ENCODE measurements at regions not wholly inside any gene's neighbourhood (a gene's known extent, or its start where the extent isn't known, plus 50 kb on each side); places are given as distances from the start of the nearest gene placed in this dataset.

DNA sequence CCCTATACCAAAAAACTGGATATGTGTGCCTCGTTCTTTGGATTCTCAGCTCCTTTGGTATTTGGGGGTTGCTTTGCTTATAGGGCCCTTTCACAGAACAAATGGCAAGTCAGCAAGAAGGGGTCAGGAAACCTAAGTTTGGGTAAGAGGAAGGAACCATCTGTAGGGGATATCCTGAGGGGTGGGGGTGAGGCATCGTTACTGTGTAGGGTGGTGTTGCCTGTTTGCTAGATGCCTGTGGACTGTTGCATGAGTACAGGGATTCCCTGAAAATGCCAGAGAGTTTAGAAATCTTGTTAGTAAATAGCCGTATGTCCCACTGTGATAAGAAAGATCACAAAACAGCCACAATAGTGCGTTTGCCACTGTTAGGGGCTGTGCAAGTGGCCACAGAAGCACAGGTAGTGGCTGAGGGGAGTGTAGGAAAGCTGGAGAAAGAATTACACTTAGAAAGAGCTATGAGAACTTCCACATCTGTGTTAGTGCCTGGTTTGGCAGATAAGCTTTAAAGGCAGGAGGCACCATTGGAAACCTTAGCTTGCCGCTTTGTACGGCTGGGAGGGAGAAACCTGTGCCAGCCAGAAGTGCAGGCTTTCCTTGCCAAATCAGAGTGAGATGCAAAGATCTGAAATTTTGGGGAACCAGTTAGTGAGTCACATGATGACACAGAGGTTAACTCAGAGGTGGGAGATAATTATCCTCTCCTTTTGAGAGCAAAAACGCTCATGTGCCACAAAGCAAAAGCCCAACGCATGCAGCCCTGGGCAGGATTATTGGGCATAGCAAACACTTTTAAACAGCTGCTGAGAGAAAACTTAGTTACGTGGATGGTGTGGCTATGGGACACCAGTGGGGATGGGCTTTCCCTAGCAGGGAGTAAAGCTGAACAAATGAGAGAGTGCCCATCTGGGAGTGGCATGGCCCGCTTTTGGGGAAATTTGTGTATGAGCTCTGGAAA lies 343.7 kb downstream of the ARAP2 start:
- TF ChIP-seq, protein P1, sequence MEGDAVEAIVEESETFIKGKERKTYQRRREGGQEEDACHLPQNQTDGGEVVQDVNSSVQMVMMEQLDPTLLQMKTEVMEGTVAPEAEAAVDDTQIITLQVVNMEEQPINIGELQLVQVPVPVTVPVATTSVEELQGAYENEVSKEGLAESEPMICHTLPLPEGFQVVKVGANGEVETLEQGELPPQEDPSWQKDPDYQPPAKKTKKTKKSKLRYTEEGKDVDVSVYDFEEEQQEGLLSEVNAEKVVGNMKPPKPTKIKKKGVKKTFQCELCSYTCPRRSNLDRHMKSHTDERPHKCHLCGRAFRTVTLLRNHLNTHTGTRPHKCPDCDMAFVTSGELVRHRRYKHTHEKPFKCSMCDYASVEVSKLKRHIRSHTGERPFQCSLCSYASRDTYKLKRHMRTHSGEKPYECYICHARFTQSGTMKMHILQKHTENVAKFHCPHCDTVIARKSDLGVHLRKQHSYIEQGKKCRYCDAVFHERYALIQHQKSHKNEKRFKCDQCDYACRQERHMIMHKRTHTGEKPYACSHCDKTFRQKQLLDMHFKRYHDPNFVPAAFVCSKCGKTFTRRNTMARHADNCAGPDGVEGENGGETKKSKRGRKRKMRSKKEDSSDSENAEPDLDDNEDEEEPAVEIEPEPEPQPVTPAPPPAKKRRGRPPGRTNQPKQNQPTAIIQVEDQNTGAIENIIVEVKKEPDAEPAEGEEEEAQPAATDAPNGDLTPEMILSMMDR (IDR thresholded peaks at IDR 0.05; ENCODE audit: low read depth, low read length) = no peak
- DNase-seq (ENCODE audit: low read depth in 1 of 2, low spot score in 1 of 2) = no peak
- no peaks in the 10 kb centered on the region for H3K27me3 ChIP-seq
- H3K36me3 ChIP-seq = no peaks in the 10 kb centered on the region
- H3K9me3 ChIP-seq (ENCODE audit: low read depth) = no peaks in the 10 kb centered on the region
- no peak overlapping the region for H3K27ac ChIP-seq
- H3K4me1 ChIP-seq (ENCODE audit: low read depth) = no peaks in the 10 kb centered on the region
- no peak overlapping the region for H3K4me3 ChIP-seq

DNA sequence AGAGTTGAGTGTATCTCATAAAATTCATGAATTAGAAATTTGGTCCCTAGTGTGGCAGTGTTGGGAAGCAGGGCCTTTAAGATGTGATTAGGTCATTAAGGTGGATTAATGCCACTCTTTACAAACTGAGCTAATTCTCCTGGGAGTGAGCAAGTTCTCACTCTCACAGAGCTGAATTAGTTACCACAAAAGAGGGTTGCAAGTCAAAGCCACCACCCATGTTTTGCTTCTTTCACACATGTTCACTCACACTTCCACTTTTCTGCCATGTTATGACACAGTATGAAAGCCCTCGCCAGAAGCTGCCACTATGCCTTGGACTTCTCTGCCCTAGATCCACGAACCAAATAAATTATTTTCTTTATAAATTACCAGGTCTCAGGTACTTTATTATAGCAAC lies 332.1 kb downstream of the ARAP2 start:
- Histone ChIP-seq H3K4me3 (no peak overlapping the region), H3K27me3 (no peaks in the 10 kb centered on the region), H3K9me3 (ENCODE audit: low read depth) (no peaks in the 10 kb centered on the region), H3K36me3 (no peaks in the 10 kb centered on the region), H3K4me1 (ENCODE audit: low read depth) (no peaks in the 10 kb centered on the region), H3K27ac (no peak overlapping the region)
- no peak for DNase-seq (ENCODE audit: low read depth in 1 of 2, low spot score in 1 of 2)
- TF ChIP-seq, protein P1 (IDR thresholded peaks at IDR 0.05; ENCODE audit: low read depth, low read length) = no peak

DNA sequence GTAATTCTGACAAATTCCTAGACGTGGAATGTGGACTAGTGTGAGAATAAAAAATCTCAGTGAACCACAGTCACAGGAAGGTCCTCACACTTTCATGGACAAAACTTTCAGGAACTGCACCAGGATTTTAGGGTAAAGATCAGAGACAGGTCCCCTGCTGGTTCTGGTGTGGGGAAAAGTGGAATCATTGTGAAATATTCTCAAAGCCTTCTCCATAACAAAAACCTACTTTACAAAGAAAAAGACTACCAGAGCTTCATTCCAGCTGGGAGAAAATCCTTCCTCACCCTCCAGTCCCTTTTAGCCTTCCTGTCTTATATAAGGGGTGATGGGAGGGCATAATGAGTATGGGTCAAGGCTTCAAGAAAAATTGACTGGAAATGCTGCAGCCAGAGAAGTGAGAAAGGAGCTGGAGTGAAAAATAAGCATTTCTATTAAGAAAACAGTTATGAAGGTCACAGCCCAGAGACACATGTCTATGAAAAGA lies 325.8 kb downstream of the ARAP2 start:
- Histone ChIP-seq H3K27ac (no peak overlapping the region), H3K4me1 (ENCODE audit: low read depth) (no peaks in the 10 kb centered on the region), H3K9me3 (ENCODE audit: low read depth) (no peaks in the 10 kb centered on the region), H3K27me3 (no peaks in the 10 kb centered on the region), H3K4me3 (no peak overlapping the region), H3K36me3 (no peaks in the 10 kb centered on the region)
- DNase-seq (ENCODE audit: low read depth in 1 of 2, low spot score in 1 of 2) = no peak
- TF ChIP-seq, protein P1 (IDR thresholded peaks at IDR 0.05; ENCODE audit: low read depth, low read length) = no peak

DNA sequence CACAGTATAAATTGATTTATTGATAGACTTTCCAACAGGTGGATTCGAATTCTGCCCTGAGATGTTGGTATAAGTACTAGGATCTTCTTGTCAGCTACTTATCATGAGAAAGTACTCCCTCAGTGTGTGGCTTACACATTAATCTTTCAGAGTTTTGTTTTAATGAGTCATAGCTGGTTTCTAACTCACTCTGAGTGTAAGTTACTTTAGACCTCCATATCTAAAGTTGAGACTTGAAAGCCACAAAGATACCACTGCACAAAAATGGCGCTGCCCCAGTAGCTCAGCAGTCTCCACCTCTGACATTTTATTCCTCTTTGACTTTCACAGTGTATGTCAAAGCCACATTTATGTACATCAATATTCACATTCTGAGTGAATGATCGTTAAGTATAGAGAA lies 318.5 kb downstream of the ARAP2 start:
- H3K4me1 ChIP-seq (ENCODE audit: low read depth) = no peaks in the 10 kb centered on the region
- TF ChIP-seq, protein P1 (IDR thresholded peaks at IDR 0.05; ENCODE audit: low read depth, low read length) = no peak
- no peaks in the 10 kb centered on the region for H3K9me3 ChIP-seq (ENCODE audit: low read depth)
- H3K27ac ChIP-seq = no peak overlapping the region
- H3K27me3 ChIP-seq = no peaks in the 10 kb centered on the region
- DNase-seq (ENCODE audit: low read depth in 1 of 2, low spot score in 1 of 2) = no peak
- H3K4me3 ChIP-seq = no peak overlapping the region
- H3K36me3 ChIP-seq = no peaks in the 10 kb centered on the region

DNA sequence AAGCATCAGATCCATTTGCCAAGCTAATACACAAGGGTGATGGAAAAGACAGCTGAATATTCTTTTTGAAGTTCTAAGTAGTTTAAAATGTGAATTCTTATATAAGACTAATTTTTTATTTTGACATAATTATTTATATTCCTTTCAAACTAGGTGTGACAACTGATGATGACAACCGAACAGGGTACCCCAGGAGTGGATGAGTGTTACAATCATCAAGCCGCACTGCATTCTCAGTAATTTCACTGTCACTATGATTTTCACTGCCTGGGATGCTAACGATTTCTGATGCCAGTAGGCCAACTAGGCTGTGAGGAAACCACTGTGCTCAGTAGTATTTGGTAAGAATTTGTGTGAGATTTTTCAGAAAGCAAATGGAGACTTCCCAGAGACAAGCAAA lies 317.5 kb downstream of the ARAP2 start:
- TF ChIP-seq, protein P1 (IDR thresholded peaks at IDR 0.05; ENCODE audit: low read depth, low read length) = no peak
- Histone ChIP-seq H3K4me1 (ENCODE audit: low read depth) (no peaks in the 10 kb centered on the region), H3K4me3 (no peak overlapping the region), H3K9me3 (ENCODE audit: low read depth) (no peaks in the 10 kb centered on the region), H3K27ac (no peak overlapping the region), H3K36me3 (no peaks in the 10 kb centered on the region), H3K27me3 (no peaks in the 10 kb centered on the region)
- no peak for DNase-seq (ENCODE audit: low read depth in 1 of 2, low spot score in 1 of 2)
